ENCODE measurements at regions not wholly inside any gene's neighbourhood (a gene's known extent, or its start where the extent isn't known, plus 50 kb on each side); places are given as distances from the start of the nearest gene placed in this dataset.

DNA sequence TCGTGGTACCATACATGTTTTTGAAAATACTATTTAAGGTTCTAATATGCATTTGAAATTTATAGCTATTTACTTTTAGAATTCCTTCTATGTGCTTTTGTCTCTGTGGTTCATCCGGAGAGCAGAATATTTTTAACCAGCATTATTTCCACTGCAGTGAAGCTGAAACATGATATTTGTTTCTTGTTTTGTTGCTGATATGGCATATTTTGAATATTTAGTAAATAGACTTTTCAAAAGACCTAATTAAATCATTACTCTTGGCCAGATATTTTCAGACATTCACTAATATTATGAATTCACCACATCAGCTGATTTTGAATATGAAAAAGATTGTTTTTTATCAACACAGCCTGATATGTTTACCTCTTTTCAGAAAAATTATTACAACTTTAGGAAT lies 87.0 kb downstream of the FAT4 start:
- H3K36me3 ChIP-seq: no peaks in the 10 kb centered on the region
- H3K4me3 ChIP-seq: no peak overlapping the region
- no peak overlapping the region for H3K27ac ChIP-seq
- no peaks in the 10 kb centered on the region for H3K9me3 ChIP-seq
- H3K4me1 ChIP-seq: peaks cover 2% of the 10 kb centered on the region
- no peaks in the 10 kb centered on the region for H3K27me3 ChIP-seq
- 65% methylated on average over 2 of the region's 2 CpGs for WGBS
- DNase-seq (ENCODE audit: low spot score in 2 of 2): no peak
- TF ChIP-seq POLR2AphosphoS5 (IDR thresholded peaks at IDR 0.05): no peak

GRCh38 chr4:125420526-125420925 lies 105.8 kb downstream of the FAT4 start:
- no peak for DNase-seq (ENCODE audit: low spot score in 2 of 2)
- no peaks in the 10 kb centered on the region for H3K27me3 ChIP-seq
- H3K4me1 ChIP-seq: no peaks in the 10 kb centered on the region
- 37% methylated on average over 2 of the region's 2 CpGs for WGBS
- no peak overlapping the region for H3K27ac ChIP-seq
- TF ChIP-seq EP300 (IDR thresholded peaks at IDR 0.05) (no peak), POLR2AphosphoS5 (IDR thresholded peaks at IDR 0.05) (no peak), POLR2A (IDR thresholded peaks at IDR 0.05) (no peak), CTCF (IDR thresholded peaks at IDR 0.05) (no peak)
- no peak overlapping the region for H3K4me3 ChIP-seq
- no peaks in the 10 kb centered on the region for H3K9me3 ChIP-seq
- peaks cover 3% of the 10 kb centered on the region for H3K36me3 ChIP-seq

DNA sequence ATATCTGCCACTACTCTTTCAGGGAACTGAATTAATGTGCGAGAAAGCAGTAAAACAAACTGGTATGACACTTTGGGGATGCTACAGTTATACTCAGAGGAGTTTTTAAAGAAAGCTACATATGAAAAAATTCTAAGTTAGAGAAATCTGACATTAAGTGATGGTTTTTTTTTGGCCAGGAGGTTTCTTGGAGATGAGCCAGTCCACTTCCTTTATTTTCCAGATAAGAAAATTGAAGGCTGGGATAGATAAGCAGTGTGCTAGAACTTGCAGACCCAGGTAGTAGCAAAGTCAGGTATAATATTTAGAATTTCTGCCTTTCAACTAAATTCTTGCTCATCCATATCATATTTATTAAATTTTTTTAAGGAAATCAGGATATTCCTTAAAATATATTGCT lies 106.8 kb downstream of the FAT4 start:
- Histone ChIP-seq H3K27ac (no peak overlapping the region), H3K4me1 (no peaks in the 10 kb centered on the region), H3K4me3 (no peak overlapping the region), H3K27me3 (no peaks in the 10 kb centered on the region), H3K9me3 (no peaks in the 10 kb centered on the region), H3K36me3 (peaks cover 1% of the 10 kb centered on the region)
- 70% methylated on average over 1 of the region's 1 CpG for WGBS
- DNase-seq (ENCODE audit: low spot score in 2 of 2): no peak
- no peak for TF ChIP-seq EP300 (IDR thresholded peaks at IDR 0.05)
- TF ChIP-seq POLR2A (IDR thresholded peaks at IDR 0.05): no peak
- no peak for TF ChIP-seq CTCF (IDR thresholded peaks at IDR 0.05)
- no peak for TF ChIP-seq POLR2AphosphoS5 (IDR thresholded peaks at IDR 0.05)

DNA sequence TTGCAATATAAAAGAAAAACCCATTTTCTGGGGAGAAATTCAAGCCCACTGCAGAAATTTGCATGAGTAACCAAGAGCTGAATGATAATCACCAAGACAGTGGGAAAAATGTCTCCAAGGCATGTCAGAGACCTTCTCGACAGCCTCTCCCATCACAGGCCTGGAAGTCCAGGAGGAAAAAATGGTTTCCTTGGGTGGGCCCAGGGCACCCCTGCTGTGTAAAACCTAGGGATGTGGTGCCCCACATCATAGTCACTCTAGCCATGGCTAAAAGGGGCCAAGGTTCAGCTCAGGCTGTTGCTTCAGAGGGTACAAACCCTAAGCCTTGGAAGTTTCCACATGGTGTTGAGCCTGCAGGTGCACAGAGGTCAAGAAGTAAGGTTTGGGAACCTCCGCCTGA lies 108.4 kb downstream of the FAT4 start:
- H3K4me1 ChIP-seq: no peaks in the 10 kb centered on the region
- WGBS: 91% methylated on average over 2 of the region's 2 CpGs
- TF ChIP-seq POLR2AphosphoS5 (IDR thresholded peaks at IDR 0.05): no peak
- TF ChIP-seq CTCF (IDR thresholded peaks at IDR 0.05): no peak
- TF ChIP-seq EP300 (IDR thresholded peaks at IDR 0.05): no peak
- TF ChIP-seq POLR2A (IDR thresholded peaks at IDR 0.05): no peak
- no peaks in the 10 kb centered on the region for H3K27me3 ChIP-seq
- no peak overlapping the region for H3K27ac ChIP-seq
- H3K4me3 ChIP-seq: no peak overlapping the region
- H3K36me3 ChIP-seq: no peaks in the 10 kb centered on the region
- no peaks in the 10 kb centered on the region for H3K9me3 ChIP-seq
- DNase-seq (ENCODE audit: low spot score in 2 of 2): no peak

GRCh38 chr4:125428832-125429231 lies 114.1 kb downstream of the FAT4 start:
- Histone ChIP-seq H3K27ac (no peak overlapping the region), H3K36me3 (no peaks in the 10 kb centered on the region), H3K4me1 (no peaks in the 10 kb centered on the region), H3K9me3 (no peaks in the 10 kb centered on the region), H3K27me3 (no peaks in the 10 kb centered on the region), H3K4me3 (no peak overlapping the region)
- no peak for DNase-seq (ENCODE audit: low spot score in 2 of 2)
- no peak for TF ChIP-seq CTCF (IDR thresholded peaks at IDR 0.05)
- no peak for TF ChIP-seq POLR2AphosphoS5 (IDR thresholded peaks at IDR 0.05)
- TF ChIP-seq POLR2A (IDR thresholded peaks at IDR 0.05): no peak
- no peak for TF ChIP-seq EP300 (IDR thresholded peaks at IDR 0.05)
- 70% methylated on average over 2 of the region's 2 CpGs for WGBS

GRCh38 chr4:125430086-125430485 lies 115.3 kb downstream of the FAT4 start:
- no peaks in the 10 kb centered on the region for H3K4me1 ChIP-seq
- no peaks in the 10 kb centered on the region for H3K9me3 ChIP-seq
- H3K36me3 ChIP-seq: no peaks in the 10 kb centered on the region
- no peak for TF ChIP-seq CTCF (IDR thresholded peaks at IDR 0.05)
- TF ChIP-seq POLR2AphosphoS5 (IDR thresholded peaks at IDR 0.05): no peak
- no peak for TF ChIP-seq POLR2A (IDR thresholded peaks at IDR 0.05)
- no peak for TF ChIP-seq EP300 (IDR thresholded peaks at IDR 0.05)
- DNase-seq (ENCODE audit: low spot score in 2 of 2): no peak
- H3K27me3 ChIP-seq: no peaks in the 10 kb centered on the region
- no peak overlapping the region for H3K4me3 ChIP-seq
- no peak overlapping the region for H3K27ac ChIP-seq
- WGBS: 62% methylated on average over 4 of the region's 4 CpGs

Measured in suprapubic skin (tissue), 4 donors.